OCI-LY7 (cell line): ENCODE measurements at regions not wholly inside any gene's neighbourhood (a gene's known extent, or its start where the extent isn't known, plus 50 kb on each side); places are given as distances from the start of the nearest gene placed in this dataset.

Experiments
- BruUV-seq: library from RNA; stranded (reverse); fragments of 400-500 nt; replicated peaks from 2 replicates; lab custom pipeline; 2021; lab: Mats Ljungman, UMichigan
- CTCF ChIA-PET: fragments of 300-600 bp; sonication (Branson Sonifier 250); formaldehyde crosslinking; loops from one replicate; lab custom pipeline; 2022; ENCODE audit warnings: antibody characterized with exemption; ENCODE audit not compliant: unreplicated experiment; lab: Charles Lee
- POLR2A ChIA-PET: fragments of 300-600 bp; sonication (Branson Sonifier 250); formaldehyde crosslinking; loops from one replicate; lab custom pipeline; 2022; ENCODE audit warnings: antibody characterized with exemption; lab: Charles Lee
- DNase-seq: peaks from one replicate; pipeline ENCODE4 v3.0.0-alpha.2; 2015; ENCODE audit warnings: low spot score
- H2AFZ ChIP-seq: fragments of 200-600 bp; sonication (generic), shearing (Covaris generic); 2 replicates; pipeline ENCODE4 v1.6.1; 2014; ENCODE audit warnings: mild to moderate bottlenecking, antibody characterized with exemption, low read length, moderate library complexity
- H3K27ac ChIP-seq: fragments of 200-600 bp; sonication (generic); 2 replicates; pipeline ENCODE4 v1.5.1; 2014; ENCODE audit warnings: mixed run types, low read depth, mild to moderate bottlenecking, moderate library complexity, low read length, inconsistent platforms; ENCODE audit not compliant: poor library complexity, severe bottlenecking
- H3K36me3 ChIP-seq: fragments of 200-600 bp; sonication (generic); 2 replicates; pipeline ENCODE4 v1.6.1; 2014; ENCODE audit warnings: mild to moderate bottlenecking, antibody characterized with exemption, low read length, moderate library complexity, mixed read lengths; ENCODE audit not compliant: insufficient read depth
- H3K4me1 ChIP-seq: fragments of 200-600 bp; sonication (generic); 2 replicates; pipeline ENCODE4 v1.5.1; 2014; ENCODE audit warnings: mild to moderate bottlenecking, low read length; ENCODE audit not compliant: insufficient read depth, poor library complexity, severe bottlenecking
- H3K4me2 ChIP-seq: fragments of 200-600 bp; sonication (generic); 2 replicates; pipeline ENCODE4 v1.6.1; 2014; ENCODE audit warnings: mild to moderate bottlenecking, low read length
- H3K4me3 ChIP-seq: fragments of 200-600 bp; sonication (generic); 2 replicates; pipeline ENCODE4 v1.5.1; 2014; ENCODE audit warnings: mild to moderate bottlenecking, low read depth, low read length; ENCODE audit not compliant: poor library complexity, severe bottlenecking
- H3K79me2 ChIP-seq: fragments of 200-600 bp; sonication (generic); 2 replicates; pipeline ENCODE4 v1.6.1; 2016; ENCODE audit warnings: low read depth, mild to moderate bottlenecking, low read length, moderate library complexity, mixed read lengths; ENCODE audit not compliant: insufficient read depth
- H3K9me2 ChIP-seq: fragments of 200-600 bp; sonication (generic); 2 replicates; pipeline ENCODE4 v1.6.1; 2016; ENCODE audit warnings: mild to moderate bottlenecking, low read length, mixed read lengths; ENCODE audit not compliant: insufficient read depth
- H3K9me3 ChIP-seq: fragments of 200-600 bp; sonication (generic); 2 replicates; pipeline ENCODE4 v1.6.1; 2014; ENCODE audit warnings: mild to moderate bottlenecking, mixed run types, low read length, mixed read lengths
- H4K20me1 ChIP-seq: fragments of 200-600 bp; sonication (generic); 2 replicates; pipeline ENCODE4 v1.6.1; 2014; ENCODE audit warnings: mild to moderate bottlenecking, antibody characterized with exemption, low read length, moderate library complexity, mixed read lengths; ENCODE audit not compliant: insufficient read depth
- EZH2phosphoT487 ChIP-seq: fragments of 200-600 bp; sonication (generic); IDR thresholded peaks from 2 replicates; pipeline ENCODE4 v1.6.1; 2018; ENCODE audit warnings: low read depth, borderline replicate concordance, mild to moderate bottlenecking, mixed run types, antibody characterized with exemption, low read length, moderate library complexity, mixed read lengths
- intact Hi-C: fragments of 100-400 bp; cut with micrococcal nuclease; formaldehyde crosslinking; loops from one replicate; pipeline ENCODE4 v1.10.0; 2022; ENCODE audit not compliant: unreplicated experiment
- TF ChIP-seq, protein P1 (sequence below): fragments of 200-600 bp; sonication (generic); conservative IDR thresholded peaks from 2 replicates; pipeline ENCODE4 v1.5.1; 2014; ENCODE audit warnings: mild to moderate bottlenecking, antibody characterized with exemption, low read length, moderate library complexity, mixed read lengths

DNA sequence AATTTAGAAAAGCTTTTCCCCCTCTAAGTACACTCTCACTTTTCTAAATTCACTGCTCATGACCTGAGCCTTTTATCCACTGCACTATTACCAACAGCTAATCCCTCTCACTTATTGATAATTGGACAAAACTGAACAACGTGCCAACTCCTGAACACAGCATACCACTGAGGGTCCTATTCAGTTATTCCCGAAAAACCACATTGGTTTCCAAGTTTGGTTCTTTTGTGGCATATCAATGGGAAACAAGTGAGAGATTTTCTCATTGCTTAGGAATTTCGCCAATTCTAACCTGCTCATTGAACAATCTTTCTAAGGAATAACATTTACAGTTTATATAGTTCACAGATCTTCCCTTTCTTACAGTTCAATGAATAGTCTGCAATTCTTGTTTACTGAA lies 977.4 kb downstream of the TMEM182 start:
- no peak overlapping the region for H3K27ac ChIP-seq
- BruUV-seq = no TSS peak
- no peaks in the 10 kb centered on the region for H3K9me2 ChIP-seq
- no peaks in the 10 kb centered on the region for H3K36me3 ChIP-seq
- no peaks in the 10 kb centered on the region for H4K20me1 ChIP-seq
- intact Hi-C loops = no loop called here
- H2AFZ ChIP-seq = no peak overlapping the region
- H3K9me3 ChIP-seq = no peaks in the 10 kb centered on the region; the same call in 1 of the 2 replicates
- no peak for TF ChIP-seq EZH2phosphoT487
- TF ChIP-seq, protein P1, sequence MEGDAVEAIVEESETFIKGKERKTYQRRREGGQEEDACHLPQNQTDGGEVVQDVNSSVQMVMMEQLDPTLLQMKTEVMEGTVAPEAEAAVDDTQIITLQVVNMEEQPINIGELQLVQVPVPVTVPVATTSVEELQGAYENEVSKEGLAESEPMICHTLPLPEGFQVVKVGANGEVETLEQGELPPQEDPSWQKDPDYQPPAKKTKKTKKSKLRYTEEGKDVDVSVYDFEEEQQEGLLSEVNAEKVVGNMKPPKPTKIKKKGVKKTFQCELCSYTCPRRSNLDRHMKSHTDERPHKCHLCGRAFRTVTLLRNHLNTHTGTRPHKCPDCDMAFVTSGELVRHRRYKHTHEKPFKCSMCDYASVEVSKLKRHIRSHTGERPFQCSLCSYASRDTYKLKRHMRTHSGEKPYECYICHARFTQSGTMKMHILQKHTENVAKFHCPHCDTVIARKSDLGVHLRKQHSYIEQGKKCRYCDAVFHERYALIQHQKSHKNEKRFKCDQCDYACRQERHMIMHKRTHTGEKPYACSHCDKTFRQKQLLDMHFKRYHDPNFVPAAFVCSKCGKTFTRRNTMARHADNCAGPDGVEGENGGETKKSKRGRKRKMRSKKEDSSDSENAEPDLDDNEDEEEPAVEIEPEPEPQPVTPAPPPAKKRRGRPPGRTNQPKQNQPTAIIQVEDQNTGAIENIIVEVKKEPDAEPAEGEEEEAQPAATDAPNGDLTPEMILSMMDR = no peak
- no peaks in the 10 kb centered on the region for H3K79me2 ChIP-seq
- no peak for DNase-seq
- ChIA-PET CTCF (no interaction called here), POLR2A (no interaction called here)
- H3K4me1 ChIP-seq = no peaks in the 10 kb centered on the region
- H3K4me3 ChIP-seq = no peak overlapping the region
- no peak overlapping the region for H3K4me2 ChIP-seq

DNA sequence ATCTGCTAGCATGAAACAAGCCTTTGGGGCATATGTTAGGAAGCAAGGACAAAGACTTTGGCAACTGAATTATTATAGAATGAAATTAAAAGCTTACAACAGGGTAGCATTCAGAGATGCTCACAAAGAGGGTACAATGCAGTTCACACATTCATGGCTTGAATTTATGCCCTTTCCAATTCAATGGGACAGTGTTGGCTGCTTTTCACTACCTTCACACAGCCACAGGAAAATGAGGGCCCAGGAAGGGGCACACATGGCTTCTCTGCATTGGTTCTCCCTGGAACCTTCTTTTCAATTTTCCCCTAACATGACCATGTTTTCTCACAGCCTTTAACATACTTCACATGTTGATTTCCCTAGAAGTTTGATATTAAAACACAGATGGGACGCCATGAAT lies 978.1 kb downstream of the TMEM182 start:
- POLR2A ChIA-PET = no interaction called here
- Histone ChIP-seq H3K27ac (no peak overlapping the region), H3K36me3 (no peaks in the 10 kb centered on the region)

DNA sequence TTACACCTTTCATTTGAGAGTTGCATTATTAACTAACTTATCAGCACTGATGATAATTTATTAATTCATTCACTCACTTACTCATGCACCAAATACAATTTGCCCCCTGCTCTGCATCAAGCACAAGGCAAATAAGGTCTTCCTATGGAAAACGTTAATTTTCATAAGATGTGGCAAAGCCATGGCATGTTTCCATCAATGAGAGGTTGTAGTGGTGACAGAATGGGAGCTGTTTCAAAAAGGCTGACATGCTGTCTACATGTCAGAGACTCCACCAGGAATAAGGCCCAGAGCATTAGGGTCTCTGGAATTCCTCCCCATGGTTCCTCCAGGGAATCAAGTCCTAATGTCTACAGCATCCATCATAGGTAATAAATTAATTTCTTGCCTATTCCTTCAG lies 978.8 kb downstream of the TMEM182 start:
- Histone ChIP-seq H3K4me1 (no peaks in the 10 kb centered on the region), H3K27ac (no peak overlapping the region), H3K4me2 (no peak overlapping the region), H3K36me3 (no peaks in the 10 kb centered on the region), H3K79me2 (no peaks in the 10 kb centered on the region), H3K9me3 (no peaks in the 10 kb centered on the region), H3K9me2 (no peaks in the 10 kb centered on the region), H4K20me1 (no peaks in the 10 kb centered on the region), H2AFZ (no peak overlapping the region), H3K4me3 (no peak overlapping the region)
- ChIA-PET POLR2A (no interaction called here), CTCF (no interaction called here)
- no peak for DNase-seq
- intact Hi-C loops = no loop called here
- no TSS peak for BruUV-seq
- TF ChIP-seq EZH2phosphoT487 = no peak
- TF ChIP-seq, protein P1 = no peak

More for the DNA sequence above, 978.1 kb downstream of the TMEM182 start:
- H3K4me1 ChIP-seq = no peaks in the 10 kb centered on the region
- no peaks in the 10 kb centered on the region for H3K9me3 ChIP-seq
- BruUV-seq = no TSS peak
- no peaks in the 10 kb centered on the region for H3K79me2 ChIP-seq
- no peak for DNase-seq
- H3K4me2 ChIP-seq = no peak overlapping the region
- H3K4me3 ChIP-seq = no peak overlapping the region
- H4K20me1 ChIP-seq = no peaks in the 10 kb centered on the region
- H3K9me2 ChIP-seq = no peaks in the 10 kb centered on the region
- H2AFZ ChIP-seq = no peak overlapping the region
- TF ChIP-seq EZH2phosphoT487 = no peak
- TF ChIP-seq, protein P1 = no peak
- CTCF ChIA-PET = no interaction called here
- intact Hi-C loops = no loop called here
